ENCODE measurements at regions not wholly inside any gene's neighbourhood (a gene's known extent, or its start where the extent isn't known, plus 50 kb on each side); places are given as distances from the start of the nearest gene placed in this dataset.

DNA sequence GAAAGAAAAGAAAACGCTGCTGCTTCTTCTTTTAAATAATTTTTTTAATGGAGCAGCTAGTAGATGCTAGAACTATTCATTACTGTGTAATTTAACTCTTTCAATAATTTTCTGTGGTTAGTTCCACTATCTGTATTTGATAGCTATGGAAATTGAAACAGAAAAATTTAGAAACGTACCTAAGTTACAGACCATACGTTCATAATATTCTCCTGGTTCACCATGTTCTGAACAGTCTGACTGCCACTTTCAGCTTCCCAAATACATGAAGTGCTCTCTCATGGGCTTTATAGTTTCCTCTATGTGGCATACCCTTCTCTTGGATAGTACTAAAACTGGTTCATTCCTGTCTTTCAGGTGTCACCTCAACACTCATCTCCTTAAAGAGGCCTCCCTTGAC is 508.0 kb downstream of the MDFIC start:
- TF ChIP-seq, protein P1, sequence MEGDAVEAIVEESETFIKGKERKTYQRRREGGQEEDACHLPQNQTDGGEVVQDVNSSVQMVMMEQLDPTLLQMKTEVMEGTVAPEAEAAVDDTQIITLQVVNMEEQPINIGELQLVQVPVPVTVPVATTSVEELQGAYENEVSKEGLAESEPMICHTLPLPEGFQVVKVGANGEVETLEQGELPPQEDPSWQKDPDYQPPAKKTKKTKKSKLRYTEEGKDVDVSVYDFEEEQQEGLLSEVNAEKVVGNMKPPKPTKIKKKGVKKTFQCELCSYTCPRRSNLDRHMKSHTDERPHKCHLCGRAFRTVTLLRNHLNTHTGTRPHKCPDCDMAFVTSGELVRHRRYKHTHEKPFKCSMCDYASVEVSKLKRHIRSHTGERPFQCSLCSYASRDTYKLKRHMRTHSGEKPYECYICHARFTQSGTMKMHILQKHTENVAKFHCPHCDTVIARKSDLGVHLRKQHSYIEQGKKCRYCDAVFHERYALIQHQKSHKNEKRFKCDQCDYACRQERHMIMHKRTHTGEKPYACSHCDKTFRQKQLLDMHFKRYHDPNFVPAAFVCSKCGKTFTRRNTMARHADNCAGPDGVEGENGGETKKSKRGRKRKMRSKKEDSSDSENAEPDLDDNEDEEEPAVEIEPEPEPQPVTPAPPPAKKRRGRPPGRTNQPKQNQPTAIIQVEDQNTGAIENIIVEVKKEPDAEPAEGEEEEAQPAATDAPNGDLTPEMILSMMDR (IDR thresholded peaks at IDR 0.05; ENCODE audit: extremely low read depth in 1 of 2, insufficient read depth in 1 of 2, low read depth in 1 of 2, low read length in 2 of 2) = no peak
- TF ChIP-seq POLR2A (IDR thresholded peaks at IDR 0.05; ENCODE audit: low read depth, low read length) (no peak), POLR2AphosphoS5 (IDR thresholded peaks at IDR 0.05; ENCODE audit: insufficient read depth, low read depth, low read length) (no peak), EZH2 (IDR thresholded peaks at IDR 0.05; ENCODE audit: borderline replicate concordance, low read depth, low read length, severe bottlenecking) (no peak), MYC (IDR thresholded peaks at IDR 0.05; ENCODE audit: low read depth, low read length) (no peak), FOS (IDR thresholded peaks at IDR 0.05; ENCODE audit: borderline replicate concordance, insufficient read depth, low read length) (no peak), GATA2 (IDR thresholded peaks at IDR 0.05; ENCODE audit: insufficient read depth, insufficient read length, low read depth, low read length) (no peak)
- TF ChIP-seq, protein P2, sequence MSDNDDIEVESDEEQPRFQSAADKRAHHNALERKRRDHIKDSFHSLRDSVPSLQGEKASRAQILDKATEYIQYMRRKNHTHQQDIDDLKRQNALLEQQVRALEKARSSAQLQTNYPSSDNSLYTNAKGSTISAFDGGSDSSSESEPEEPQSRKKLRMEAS (IDR thresholded peaks at IDR 0.05; ENCODE audit: insufficient read depth, insufficient read length) = no peak

Data from endothelial cell of umbilical vein (primary cell).